ENCODE measurements at regions not wholly inside any gene's neighbourhood (a gene's known extent, or its start where the extent isn't known, plus 50 kb on each side); places are given as distances from the start of the nearest gene placed in this dataset.

DNA sequence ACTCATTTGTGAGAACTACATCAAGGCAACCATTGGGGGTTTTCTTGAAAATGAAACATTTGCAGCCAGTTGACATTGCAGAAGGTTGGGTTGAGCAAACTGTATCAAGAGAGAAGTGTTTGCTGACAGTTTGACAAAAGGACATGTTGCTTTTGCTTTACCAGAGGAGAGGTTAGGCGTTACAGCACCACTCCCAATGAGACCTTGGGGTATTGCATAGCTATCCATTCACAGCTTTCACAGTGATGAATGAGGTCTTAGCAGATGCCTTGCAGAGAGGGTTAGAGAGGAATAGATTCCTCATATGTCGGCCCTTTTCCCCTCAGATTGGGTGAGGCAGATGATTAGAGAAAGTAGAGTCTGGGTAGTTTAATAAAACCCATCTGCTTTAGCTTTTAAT lies 988.9 kb upstream of the FLRT2 start:
- Histone ChIP-seq H3K27ac (ENCODE audit: low read length) (no peak overlapping the region), H3K9me3 (ENCODE audit: low read length) (no peaks in the 10 kb centered on the region), H3K36me3 (ENCODE audit: insufficient read depth, low read length) (no peaks in the 10 kb centered on the region), H3F3A (ENCODE audit: insufficient read depth, low read length, poor library complexity, severe bottlenecking) (no peaks in the 10 kb centered on the region), H2AFZ (ENCODE audit: low read depth, low read length) (no peak overlapping the region), H3K9ac (ENCODE audit: low read length) (no peak overlapping the region), H3K9me2 (ENCODE audit: insufficient read depth, low read length) (no peaks in the 10 kb centered on the region), H4K20me1 (ENCODE audit: insufficient read depth) (no peaks in the 10 kb centered on the region), H3K79me2 (replicated peaks; ENCODE audit: insufficient read depth, low read length) (no peaks in the 10 kb centered on the region), H3K4me3 (ENCODE audit: low read length) (no peak overlapping the region), H3K4me2 (ENCODE audit: low read length) (no peak overlapping the region), H3K27me3 (ENCODE audit: insufficient read depth, low read depth, low read length) (no peaks in the 10 kb centered on the region)
- TF ChIP-seq SMC3 (conservative IDR thresholded peaks at IDR 0.05; ENCODE audit: poor library complexity) (no peak), TAF1 (IDR thresholded peaks at IDR 0.05; ENCODE audit: low read depth) (no peak)
- TF ChIP-seq, protein P1, sequence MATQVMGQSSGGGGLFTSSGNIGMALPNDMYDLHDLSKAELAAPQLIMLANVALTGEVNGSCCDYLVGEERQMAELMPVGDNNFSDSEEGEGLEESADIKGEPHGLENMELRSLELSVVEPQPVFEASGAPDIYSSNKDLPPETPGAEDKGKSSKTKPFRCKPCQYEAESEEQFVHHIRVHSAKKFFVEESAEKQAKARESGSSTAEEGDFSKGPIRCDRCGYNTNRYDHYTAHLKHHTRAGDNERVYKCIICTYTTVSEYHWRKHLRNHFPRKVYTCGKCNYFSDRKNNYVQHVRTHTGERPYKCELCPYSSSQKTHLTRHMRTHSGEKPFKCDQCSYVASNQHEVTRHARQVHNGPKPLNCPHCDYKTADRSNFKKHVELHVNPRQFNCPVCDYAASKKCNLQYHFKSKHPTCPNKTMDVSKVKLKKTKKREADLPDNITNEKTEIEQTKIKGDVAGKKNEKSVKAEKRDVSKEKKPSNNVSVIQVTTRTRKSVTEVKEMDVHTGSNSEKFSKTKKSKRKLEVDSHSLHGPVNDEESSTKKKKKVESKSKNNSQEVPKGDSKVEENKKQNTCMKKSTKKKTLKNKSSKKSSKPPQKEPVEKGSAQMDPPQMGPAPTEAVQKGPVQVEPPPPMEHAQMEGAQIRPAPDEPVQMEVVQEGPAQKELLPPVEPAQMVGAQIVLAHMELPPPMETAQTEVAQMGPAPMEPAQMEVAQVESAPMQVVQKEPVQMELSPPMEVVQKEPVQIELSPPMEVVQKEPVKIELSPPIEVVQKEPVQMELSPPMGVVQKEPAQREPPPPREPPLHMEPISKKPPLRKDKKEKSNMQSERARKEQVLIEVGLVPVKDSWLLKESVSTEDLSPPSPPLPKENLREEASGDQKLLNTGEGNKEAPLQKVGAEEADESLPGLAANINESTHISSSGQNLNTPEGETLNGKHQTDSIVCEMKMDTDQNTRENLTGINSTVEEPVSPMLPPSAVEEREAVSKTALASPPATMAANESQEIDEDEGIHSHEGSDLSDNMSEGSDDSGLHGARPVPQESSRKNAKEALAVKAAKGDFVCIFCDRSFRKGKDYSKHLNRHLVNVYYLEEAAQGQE (IDR thresholded peaks at IDR 0.05; ENCODE audit: borderline replicate concordance), result no peak

DNA sequence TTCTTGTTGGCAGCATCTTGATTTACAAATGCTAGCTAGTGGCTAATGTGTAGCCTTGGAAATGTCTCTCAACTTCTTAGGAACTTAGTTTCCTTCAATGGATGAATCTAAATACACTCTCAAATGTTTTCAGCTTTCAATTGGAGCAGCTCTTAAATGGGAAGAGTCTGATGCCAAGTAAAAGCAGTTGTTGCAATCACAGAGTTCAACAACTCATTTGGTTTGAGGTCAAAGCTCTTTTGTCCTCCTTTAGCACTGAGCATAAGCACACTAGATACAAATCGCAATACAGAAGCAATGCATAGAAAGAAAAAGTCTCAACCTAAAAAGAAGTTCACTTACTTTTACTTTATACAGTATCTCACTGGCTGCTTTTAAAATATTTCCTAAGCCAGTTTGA lies 986.1 kb upstream of the FLRT2 start:
- no peak overlapping the region for H3K4me2 ChIP-seq (ENCODE audit: low read length)
- no peaks in the 10 kb centered on the region for H3K9me2 ChIP-seq (ENCODE audit: insufficient read depth, low read length)
- no peaks in the 10 kb centered on the region for H3K9me3 ChIP-seq (ENCODE audit: low read length)
- H3F3A ChIP-seq (ENCODE audit: insufficient read depth, low read length, poor library complexity, severe bottlenecking), result no peaks in the 10 kb centered on the region
- no peak overlapping the region for H3K9ac ChIP-seq (ENCODE audit: low read length)
- no peaks in the 10 kb centered on the region for H3K36me3 ChIP-seq (ENCODE audit: insufficient read depth, low read length)
- H2AFZ ChIP-seq (ENCODE audit: low read depth, low read length), result no peak overlapping the region
- H4K20me1 ChIP-seq (ENCODE audit: insufficient read depth), result no peaks in the 10 kb centered on the region
- H3K4me3 ChIP-seq (ENCODE audit: low read length), result no peak overlapping the region
- TF ChIP-seq, protein P1 (IDR thresholded peaks at IDR 0.05; ENCODE audit: borderline replicate concordance), result no peak
- TF ChIP-seq SMC3 (conservative IDR thresholded peaks at IDR 0.05; ENCODE audit: poor library complexity), result no peak
- TF ChIP-seq TAF1 (IDR thresholded peaks at IDR 0.05; ENCODE audit: low read depth), result no peak
- TF ChIP-seq EZH2 (IDR thresholded peaks at IDR 0.05; ENCODE audit: borderline replicate concordance, insufficient read depth, low read length, poor library complexity, severe bottlenecking), result no peak
- no peak for TF ChIP-seq MXI1 (conservative IDR thresholded peaks at IDR 0.05; ENCODE audit: poor library complexity, severe bottlenecking)
- TF ChIP-seq, protein P2, sequence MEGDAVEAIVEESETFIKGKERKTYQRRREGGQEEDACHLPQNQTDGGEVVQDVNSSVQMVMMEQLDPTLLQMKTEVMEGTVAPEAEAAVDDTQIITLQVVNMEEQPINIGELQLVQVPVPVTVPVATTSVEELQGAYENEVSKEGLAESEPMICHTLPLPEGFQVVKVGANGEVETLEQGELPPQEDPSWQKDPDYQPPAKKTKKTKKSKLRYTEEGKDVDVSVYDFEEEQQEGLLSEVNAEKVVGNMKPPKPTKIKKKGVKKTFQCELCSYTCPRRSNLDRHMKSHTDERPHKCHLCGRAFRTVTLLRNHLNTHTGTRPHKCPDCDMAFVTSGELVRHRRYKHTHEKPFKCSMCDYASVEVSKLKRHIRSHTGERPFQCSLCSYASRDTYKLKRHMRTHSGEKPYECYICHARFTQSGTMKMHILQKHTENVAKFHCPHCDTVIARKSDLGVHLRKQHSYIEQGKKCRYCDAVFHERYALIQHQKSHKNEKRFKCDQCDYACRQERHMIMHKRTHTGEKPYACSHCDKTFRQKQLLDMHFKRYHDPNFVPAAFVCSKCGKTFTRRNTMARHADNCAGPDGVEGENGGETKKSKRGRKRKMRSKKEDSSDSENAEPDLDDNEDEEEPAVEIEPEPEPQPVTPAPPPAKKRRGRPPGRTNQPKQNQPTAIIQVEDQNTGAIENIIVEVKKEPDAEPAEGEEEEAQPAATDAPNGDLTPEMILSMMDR (IDR thresholded peaks at IDR 0.05; ENCODE audit: poor library complexity, severe bottlenecking), result no peak
- no peak for TF ChIP-seq POLR2AphosphoS5 (IDR thresholded peaks at IDR 0.05)
- TF ChIP-seq EP300 (conservative IDR thresholded peaks at IDR 0.05; ENCODE audit: poor library complexity, severe bottlenecking), result no peak
- TF ChIP-seq RAD21 (conservative IDR thresholded peaks at IDR 0.05), result no peak
- H3K79me2 ChIP-seq (replicated peaks; ENCODE audit: insufficient read depth, low read length), result no peaks in the 10 kb centered on the region
- H3K27me3 ChIP-seq (ENCODE audit: insufficient read depth, low read depth, low read length), result no peaks in the 10 kb centered on the region
- no peak overlapping the region for H3K27ac ChIP-seq (ENCODE audit: low read length)
